Islet of Langerhans (tissue), 1 donor: ENCODE measurements at regions not wholly inside any gene's neighbourhood (a gene's known extent, or its start where the extent isn't known, plus 50 kb on each side); places are given as distances from the start of the nearest gene placed in this dataset.

ENCODE experiments used
- FAIRE-seq: peaks from one replicate; lab custom pipeline; 2011; peaks lifted over from hg19 to GRCh38; lab: Jason Lieb, UNC

DNA sequence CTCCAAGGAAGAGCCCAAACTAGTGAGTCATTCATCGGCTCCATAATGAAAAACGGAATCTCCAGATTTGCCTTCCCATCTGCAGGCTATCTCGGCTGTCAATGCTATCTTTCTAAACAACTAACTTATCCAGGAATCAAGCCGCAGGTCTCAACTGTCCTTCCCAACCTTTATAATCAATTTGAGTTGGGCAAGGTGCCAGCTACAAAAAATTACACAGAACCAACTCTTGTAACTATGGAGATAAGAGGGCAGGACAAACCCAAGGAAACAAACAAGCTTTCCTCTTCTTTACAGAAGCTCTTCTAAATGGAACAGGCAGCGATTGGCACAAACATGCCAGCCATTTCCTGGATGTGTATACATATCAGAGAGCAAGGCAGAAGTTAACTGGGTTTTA is 61.2 kb upstream of the RAI2 start:
- FAIRE-seq = peak; percentile 58

DNA sequence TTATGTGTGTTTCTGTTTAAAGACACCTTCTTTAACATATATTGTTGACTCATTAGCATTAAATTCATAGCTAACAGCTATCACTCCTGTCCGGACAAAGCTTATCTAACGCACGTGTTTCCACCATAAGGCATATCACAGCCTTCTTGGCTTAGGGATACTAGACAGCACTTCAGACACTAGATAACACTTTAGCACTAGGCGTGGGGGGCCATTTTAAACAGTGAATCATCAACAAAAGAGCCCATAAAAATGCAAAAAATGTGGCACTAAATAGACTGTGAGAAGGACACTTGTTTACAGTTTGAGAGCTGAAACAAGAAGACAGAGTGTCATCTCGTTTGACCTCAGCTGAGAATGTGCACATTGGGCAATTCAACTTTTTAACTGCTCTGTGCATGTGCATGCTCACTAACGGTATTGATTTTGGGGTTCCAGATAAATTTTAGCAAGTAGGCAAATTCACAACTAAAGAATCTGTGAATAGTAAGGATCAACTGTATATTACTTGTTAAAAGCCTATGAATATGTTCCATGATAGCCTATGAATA is 58.9 kb upstream of the RAI2 start:
- FAIRE-seq = no peak

DNA sequence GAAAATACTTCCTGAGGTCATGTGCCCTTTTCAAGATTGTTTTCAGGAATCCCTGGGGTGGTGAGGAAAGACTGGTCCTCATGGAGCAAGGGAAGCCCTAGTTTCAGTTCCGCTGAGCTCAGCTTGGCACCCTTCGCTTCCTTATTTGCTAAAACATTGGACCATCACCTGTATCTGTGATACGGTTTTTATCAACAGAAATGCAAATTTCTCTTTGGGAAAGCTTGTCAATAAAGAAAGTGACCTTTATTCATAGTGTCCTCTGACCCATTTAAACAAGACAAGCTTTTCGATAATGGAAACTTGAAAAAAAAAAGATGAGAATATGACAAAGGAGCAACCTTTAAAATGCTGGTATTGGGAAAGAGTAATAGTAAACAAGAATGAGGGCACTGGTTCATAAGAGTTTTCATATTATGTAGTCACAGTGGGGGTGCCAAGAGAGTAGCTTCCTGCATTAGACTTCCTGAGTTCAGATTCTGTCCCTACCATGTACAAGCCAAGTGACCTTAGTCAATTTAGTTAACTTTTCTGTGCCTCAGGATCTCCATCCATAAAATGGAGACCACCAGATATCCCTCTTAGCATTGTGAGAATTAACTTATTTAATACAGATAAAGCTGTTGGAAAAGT is 57.0 kb upstream of the RAI2 start:
- peak; percentile 96 for FAIRE-seq

DNA sequence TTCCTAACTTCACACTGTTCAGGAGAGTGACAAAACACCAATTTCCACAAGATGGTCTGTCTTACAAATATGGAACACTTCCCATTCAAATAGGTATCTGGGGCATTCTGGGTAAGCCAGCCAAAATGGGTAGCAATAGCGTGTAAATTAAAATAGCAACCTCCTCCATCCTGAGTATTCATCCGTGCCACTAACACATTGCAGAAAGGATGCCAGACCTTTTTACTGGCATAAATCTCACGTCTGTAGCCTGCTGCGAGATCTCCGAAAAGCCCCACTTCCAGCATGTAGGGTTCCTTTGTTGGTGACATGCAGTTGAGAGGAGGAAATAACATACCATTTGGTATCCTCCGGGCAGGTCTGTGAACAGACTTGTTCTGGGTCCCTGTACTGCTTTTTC is 52.7 kb upstream of the RAI2 start:
- FAIRE-seq = no peak
